Esophagus squamous epithelium (tissue), 4 donors: ENCODE measurements at regions not wholly inside any gene's neighbourhood (a gene's known extent, or its start where the extent isn't known, plus 50 kb on each side); places are given as distances from the start of the nearest gene placed in this dataset.

ENCODE experiments used
- POLR2A ChIP-seq, 4 donors: fragments of 450-650 bp; IDR thresholded peaks; one replicate each; pipeline ENCODE4 v1.6.1; 2017; ENCODE audit warnings: antibody characterized with exemption in 4 of 4, mild to moderate bottlenecking in 4 of 4, moderate library complexity in 3 of 4
- TF ChIP-seq, protein P1 (sequence below), 6 experiments: fragments of 450-650 bp in 4 of 6; fragments of 200-600 bp in 2 of 6; sonication (generic) in 2 of 6; IDR thresholded peaks; one replicate each; pipeline ENCODE4 v1.5.1; 2016 to 2019; ENCODE audit warnings: antibody characterized with exemption in 6 of 6, mild to moderate bottlenecking in 4 of 6, moderate library complexity in 4 of 6

- TF ChIP-seq, protein P1, sequence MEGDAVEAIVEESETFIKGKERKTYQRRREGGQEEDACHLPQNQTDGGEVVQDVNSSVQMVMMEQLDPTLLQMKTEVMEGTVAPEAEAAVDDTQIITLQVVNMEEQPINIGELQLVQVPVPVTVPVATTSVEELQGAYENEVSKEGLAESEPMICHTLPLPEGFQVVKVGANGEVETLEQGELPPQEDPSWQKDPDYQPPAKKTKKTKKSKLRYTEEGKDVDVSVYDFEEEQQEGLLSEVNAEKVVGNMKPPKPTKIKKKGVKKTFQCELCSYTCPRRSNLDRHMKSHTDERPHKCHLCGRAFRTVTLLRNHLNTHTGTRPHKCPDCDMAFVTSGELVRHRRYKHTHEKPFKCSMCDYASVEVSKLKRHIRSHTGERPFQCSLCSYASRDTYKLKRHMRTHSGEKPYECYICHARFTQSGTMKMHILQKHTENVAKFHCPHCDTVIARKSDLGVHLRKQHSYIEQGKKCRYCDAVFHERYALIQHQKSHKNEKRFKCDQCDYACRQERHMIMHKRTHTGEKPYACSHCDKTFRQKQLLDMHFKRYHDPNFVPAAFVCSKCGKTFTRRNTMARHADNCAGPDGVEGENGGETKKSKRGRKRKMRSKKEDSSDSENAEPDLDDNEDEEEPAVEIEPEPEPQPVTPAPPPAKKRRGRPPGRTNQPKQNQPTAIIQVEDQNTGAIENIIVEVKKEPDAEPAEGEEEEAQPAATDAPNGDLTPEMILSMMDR (IDR thresholded peaks at IDR 0.05) = no peak
- TF ChIP-seq POLR2A (IDR thresholded peaks at IDR 0.05) = no peak
Observed at GRCh38 chr16:49932434-49932833, 76.5 kb upstream of the ZNF423 start.
